K562 (cell line): ENCODE measurements at regions not wholly inside any gene's neighbourhood (a gene's known extent, or its start where the extent isn't known, plus 50 kb on each side); places are given as distances from the start of the nearest gene placed in this dataset.

Source experiments
- ATAC-seq: fragments of 200-7000 bp; cut with Tn5 transposase; 3 replicates; pipeline ENCODE4 v1.9.1; 2020; ENCODE audit warnings: moderate library complexity
- BruUV-seq: library from RNA; stranded (reverse); fragments of 400-500 nt; replicated peaks from 2 replicates; lab custom pipeline; 2021; lab: Mats Ljungman, UMichigan
- CTCF ChIA-PET: fragments of 300-600 bp; formaldehyde crosslinking; extraction: SDS; loops from one replicate; lab custom pipeline; 2021; ENCODE audit warnings: low intra/inter-chr PET ratio; lab: Yijun Ruan, JAX
- POLR2A ChIA-PET: fragments of 300-600, 350-650 bp; sonication (Branson Sonifier 250); formaldehyde crosslinking; extraction: SDS; loops from one replicate; lab custom pipeline; 2021; ENCODE audit warnings: antibody characterized with exemption, inconsistent platforms; lab: Yijun Ruan, JAX
- DNase-seq, 4 experiments: peaks; one replicate each; pipeline versions ENCODE4 v3.0.0 to v3.0.0-alpha.2; 2011 to 2018; ENCODE audit warnings: low spot score in 3 of 4, mixed read lengths in 3 of 4; ENCODE audit errors: extremely low read depth in 1 of 4
- FAIRE-seq: peaks from 2 replicates; lab custom pipeline; 2011; peaks lifted over from hg19 to GRCh38; lab: Jason Lieb, UNC
- H2AFZ ChIP-seq: 2 replicates; pipeline ENCODE4 v1.6.0; 2011; ENCODE audit warnings: low read depth, low read length, control low read depth, inconsistent platforms
- H3K27ac ChIP-seq: fragments of 200-600 bp; 3 replicates; pipeline ENCODE4 v1.8.0; 2011; ENCODE audit warnings: low read depth, mild to moderate bottlenecking, control low read depth, inconsistent platforms, low read length, moderate library complexity, mixed read lengths; ENCODE audit errors: extremely low read depth
- H3K27me3 ChIP-seq, 2 experiments: fragments of 300-600 bp in 1 of 2; 2 replicates in 1 of 2; 3 replicates in 1 of 2; pipeline versions ENCODE4 v1.6.0 to v1.8.0; 2011; ENCODE audit warnings: inconsistent platforms in 2 of 2, low read length in 2 of 2, mild to moderate bottlenecking in 1 of 2, mixed read lengths in 1 of 2, moderate library complexity in 1 of 2; ENCODE audit not compliant: control insufficient read depth in 2 of 2, insufficient read depth in 2 of 2
- H3K36me3 ChIP-seq: fragments of 300-600 bp; 3 replicates; pipeline ENCODE4 v1.8.0; 2011; ENCODE audit warnings: mild to moderate bottlenecking, low read length, inconsistent platforms; ENCODE audit not compliant: control insufficient read depth, insufficient read depth
- H3K4me1 ChIP-seq, 2 experiments: fragments of 200-600 bp in 1 of 2; replicated peaks in 1 of 2; 2 replicates in 1 of 2; 3 replicates in 1 of 2; pipeline versions ENCODE4 v1.5.1 to v1.8.0; 2011; ENCODE audit warnings: inconsistent platforms in 2 of 2, low read length in 2 of 2, mild to moderate bottlenecking in 1 of 2, mixed read lengths in 1 of 2, moderate library complexity in 1 of 2; ENCODE audit not compliant: control insufficient read depth in 2 of 2, insufficient read depth in 2 of 2
- H3K4me2 ChIP-seq: 2 replicates; pipeline ENCODE4 v1.6.1; 2011; ENCODE audit warnings: low read length, control low read depth, inconsistent platforms, mixed read lengths; ENCODE audit not compliant: insufficient read depth
- H3K4me3 ChIP-seq: fragments of 200-600 bp; sonication (generic), shearing (Covaris generic); 2 replicates; pipeline ENCODE4 v1.5.1; 2016; ENCODE audit warnings: control low read depth, inconsistent platforms
- H3K79me2 ChIP-seq: fragments of 200-600 bp; 3 replicates; pipeline ENCODE4 v1.8.0; 2011; ENCODE audit warnings: low read length, inconsistent platforms; ENCODE audit not compliant: control insufficient read depth, insufficient read depth
- H3K9ac ChIP-seq, 2 experiments: 2 replicates each; pipeline versions ENCODE4 v1.6.0 to v1.6.1; 2011; ENCODE audit warnings: low read depth in 2 of 2, low read length in 2 of 2, control low read depth in 1 of 2, inconsistent platforms in 1 of 2, mild to moderate bottlenecking in 1 of 2, mixed read lengths in 1 of 2; ENCODE audit not compliant: insufficient read depth in 1 of 2
- H3K9me1 ChIP-seq: one replicate; pipeline ENCODE4 v1.6.0; 2011; ENCODE audit warnings: inconsistent platforms, mild to moderate bottlenecking, low read length, moderate library complexity; ENCODE audit not compliant: control insufficient read depth, insufficient read depth
- H3K9me3 ChIP-seq: replicated peaks from 2 replicates; pipeline ENCODE4 v1.5.1; 2011; ENCODE audit warnings: low read depth, low read length, inconsistent platforms; ENCODE audit not compliant: control insufficient read depth, insufficient read depth
- H4K20me1 ChIP-seq: replicated peaks from 2 replicates; pipeline ENCODE4 v1.6.1; 2011; ENCODE audit warnings: low read length, inconsistent platforms, mixed read lengths; ENCODE audit not compliant: control insufficient read depth, insufficient read depth
- E2F6 ChIP-seq, 2 experiments: IDR thresholded peaks; 2 replicates each; pipeline ENCODE4 v1.6.1; 2011; ENCODE audit warnings: borderline replicate concordance in 1 of 2, control low read depth in 1 of 2, low read depth in 1 of 2, low read length in 1 of 2, mild to moderate bottlenecking in 1 of 2, mixed read lengths in 1 of 2, moderate library complexity in 1 of 2; ENCODE audit not compliant: insufficient read depth in 1 of 2, insufficient read length in 1 of 2, poor library complexity in 1 of 2, severe bottlenecking in 1 of 2; ENCODE audit errors: extremely low read depth in 1 of 2
- MBD2 ChIP-seq: sonication (generic); IDR thresholded peaks from 2 replicates; pipeline ENCODE4 v1.6.1; 2016; ENCODE audit warnings: low read depth, borderline replicate concordance
- NFIC ChIP-seq: fragments of 450-650 bp; IDR thresholded peaks from 2 replicates; pipeline ENCODE4 v1.6.1; 2017; ENCODE audit warnings: mild to moderate bottlenecking, inconsistent platforms
- ZNF75A ChIP-seq: fragments of 450-650 bp; formaldehyde crosslinking; IDR thresholded peaks from 2 replicates; pipeline ENCODE4 v1.4.0; 2020; ENCODE audit warnings: mild to moderate bottlenecking
- WGBS: fragments of 100-300 bp; shearing (Covaris generic); methylation state at CpG from one replicate; pipeline ENCODE4 v1.1.6; 2016; ENCODE audit warnings: low coverage, mixed read lengths; ENCODE audit not compliant: insufficient coverage; ENCODE audit errors: missing lambda C conversion rate; 5-methylcytosine and 5-hydroxymethylcytosine counted together
- in situ Hi-C: fragments of 300-500 bp; cut with MboI; formaldehyde crosslinking; loops from 4 replicates; pipeline ENCODE4 v1.15.0; 2018; ENCODE audit warnings: inconsistent platforms, mixed read lengths
- intact Hi-C: fragments of 100-400 bp; cut with micrococcal nuclease; formaldehyde crosslinking; loops from 2 replicates; pipeline ENCODE4 v1.14.2; 2022
- TF ChIP-seq, protein P1 (sequence below): fragments of 250-450 bp; sonication (Bioruptor Pico); IDR thresholded peaks from 2 replicates; pipeline ENCODE4 v1.6.1; 2021; ENCODE audit warnings: mild to moderate bottlenecking
- TF ChIP-seq, protein P2 (sequence below): fragments of 450-650 bp; formaldehyde crosslinking; IDR thresholded peaks from 2 replicates; pipeline ENCODE4 v1.4.0; 2022; ENCODE audit warnings: mild to moderate bottlenecking, moderate library complexity
- TF ChIP-seq, protein P3 (sequence below), 3 experiments: fragments of 200-800 bp in 1 of 3; sonication (Bioruptor generic) in 1 of 3; sonication (generic) in 1 of 3; formaldehyde crosslinking in 1 of 3; IDR thresholded peaks; 2 replicates each; pipeline versions ENCODE4 v1.6.1 to v1.8.0; 2016 to 2022; ENCODE audit warnings: mild to moderate bottlenecking in 2 of 3, missing compliant biosample characterization in 2 of 3, missing genetic modification characterization in 2 of 3, missing genetic modification reagents in 1 of 3

DNA sequence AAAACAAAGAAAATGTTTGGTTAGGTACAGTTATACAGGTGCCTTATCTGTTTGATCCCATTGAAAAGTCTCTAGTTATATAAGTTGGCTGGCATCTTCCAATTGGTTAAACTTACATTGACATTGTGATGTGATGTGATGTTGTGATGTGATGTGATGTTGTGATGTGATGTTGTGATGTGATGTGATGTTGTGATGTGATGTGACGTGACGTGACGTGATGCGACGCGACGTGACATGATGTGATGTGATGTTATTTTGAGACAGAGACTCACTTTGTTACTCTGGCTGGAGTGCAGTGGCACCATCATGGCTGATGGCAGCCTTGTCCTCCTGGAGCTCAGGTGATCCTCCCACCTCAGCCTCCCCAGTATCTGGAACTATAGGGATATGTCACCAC is 507.6 kb downstream of the HAO1 start:
- Histone ChIP-seq H3K36me3 (no peaks in the 10 kb centered on the region), H3K4me1 (no peaks in the 10 kb centered on the region), H3K9ac (no peak overlapping the region), H3K4me3 (no peak overlapping the region), H4K20me1 (no peaks in the 10 kb centered on the region), H2AFZ (no peak overlapping the region), H3K9me1 (no peaks in the 10 kb centered on the region), H3K27ac (no peak overlapping the region), H3K9me3 (0 out of 2 replicates have a peak, but pooled peaks cover 2% of the 10 kb centered on the region), H3K4me2 (no peak overlapping the region), H3K79me2 (no peaks in the 10 kb centered on the region), H3K27me3 (no peaks in the 10 kb centered on the region)
- ChIA-PET CTCF (no interaction called here), POLR2A (no interaction called here)
- in situ Hi-C loops: no loop called here
- FAIRE-seq (no peak), DNase-seq (no peak), ATAC-seq (no peak)
- no peak for TF ChIP-seq E2F6 (IDR thresholded peaks at IDR 0.05; ENCODE audit: borderline replicate concordance in 1 of 2, extremely low read depth in 1 of 2, insufficient read depth in 1 of 2, insufficient read length in 1 of 2, low read depth in 1 of 2, low read length in 1 of 2, poor library complexity in 1 of 2, severe bottlenecking in 1 of 2)
- TF ChIP-seq MBD2: no peak
- TF ChIP-seq, protein P1, sequence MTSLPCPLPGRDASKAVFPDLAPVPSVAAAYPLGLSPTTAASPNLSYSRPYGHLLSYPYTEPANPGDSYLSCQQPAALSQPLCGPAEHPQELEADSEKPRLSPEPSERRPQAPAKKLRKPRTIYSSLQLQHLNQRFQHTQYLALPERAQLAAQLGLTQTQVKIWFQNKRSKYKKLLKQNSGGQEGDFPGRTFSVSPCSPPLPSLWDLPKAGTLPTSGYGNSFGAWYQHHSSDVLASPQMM: no peak
- TF ChIP-seq, protein P2, sequence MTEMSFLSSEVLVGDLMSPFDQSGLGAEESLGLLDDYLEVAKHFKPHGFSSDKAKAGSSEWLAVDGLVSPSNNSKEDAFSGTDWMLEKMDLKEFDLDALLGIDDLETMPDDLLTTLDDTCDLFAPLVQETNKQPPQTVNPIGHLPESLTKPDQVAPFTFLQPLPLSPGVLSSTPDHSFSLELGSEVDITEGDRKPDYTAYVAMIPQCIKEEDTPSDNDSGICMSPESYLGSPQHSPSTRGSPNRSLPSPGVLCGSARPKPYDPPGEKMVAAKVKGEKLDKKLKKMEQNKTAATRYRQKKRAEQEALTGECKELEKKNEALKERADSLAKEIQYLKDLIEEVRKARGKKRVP: no peak
- TF ChIP-seq NFIC: no peak
- TF ChIP-seq ZNF75A: no peak
- TF ChIP-seq, protein P3, sequence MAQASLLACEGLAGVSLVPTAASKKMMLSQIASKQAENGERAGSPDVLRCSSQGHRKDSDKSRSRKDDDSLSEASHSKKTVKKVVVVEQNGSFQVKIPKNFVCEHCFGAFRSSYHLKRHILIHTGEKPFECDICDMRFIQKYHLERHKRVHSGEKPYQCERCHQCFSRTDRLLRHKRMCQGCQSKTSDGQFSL (CRISPR knock-in tag; IDR thresholded peaks at IDR 0.05): no peak
- TF ChIP-seq, protein P3 (tag; IDR thresholded peaks at IDR 0.05): no peak
- no TSS peak for BruUV-seq
- 0% methylated on average over 1 of the region's 7 CpGs for WGBS
- intact Hi-C loops: no loop called here
